Astrocyte of the cerebellum (primary cell): ENCODE measurements at regions not wholly inside any gene's neighbourhood (a gene's known extent, or its start where the extent isn't known, plus 50 kb on each side); places are given as distances from the start of the nearest gene placed in this dataset.

Experiments
- DNase-seq: peaks from one replicate; pipeline ENCODE4 v3.0.0-alpha.2; 2011; ENCODE audit warnings: low read depth
- H3K4me3 ChIP-seq: 2 replicates; pipeline ENCODE4 v1.5.1; 2011; ENCODE audit warnings: mild to moderate bottlenecking, low read depth, low read length, moderate library complexity
- in situ Hi-C: cut with HindIII; loops from 2 replicates; pipeline ENCODE4 v1.10.0; 2017; ENCODE audit warnings: low sequenced_read_pairs
- TF ChIP-seq, protein P1 (sequence below): IDR thresholded peaks from 2 replicates; pipeline ENCODE4 v1.5.1; 2012; ENCODE audit warnings: low read length, low read depth, moderate library complexity, mild to moderate bottlenecking; ENCODE audit errors: missing control alignments

DNA sequence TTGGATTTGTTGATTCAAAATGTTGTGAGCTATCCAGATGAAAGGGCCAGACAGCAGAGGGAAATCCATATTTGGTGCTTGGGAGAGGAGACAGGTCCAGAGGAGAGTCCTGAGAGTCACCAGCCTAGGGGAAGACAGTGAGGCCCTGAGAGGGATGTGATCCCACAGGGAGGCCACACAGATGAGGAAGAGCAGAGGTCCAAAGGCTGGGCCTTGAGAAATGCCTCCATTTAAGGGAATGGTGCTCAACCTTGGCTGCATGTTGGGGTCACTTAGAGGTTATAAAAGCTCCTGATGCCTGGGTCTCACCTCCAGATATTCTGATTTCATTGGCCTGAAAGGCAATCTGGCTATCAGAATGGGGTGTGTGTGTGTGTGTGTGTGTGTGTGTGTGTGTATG is 194.9 kb downstream of the UTP18 start:
- DNase-seq: no peak
- in situ Hi-C loops: no loop called here
- TF ChIP-seq, protein P1, sequence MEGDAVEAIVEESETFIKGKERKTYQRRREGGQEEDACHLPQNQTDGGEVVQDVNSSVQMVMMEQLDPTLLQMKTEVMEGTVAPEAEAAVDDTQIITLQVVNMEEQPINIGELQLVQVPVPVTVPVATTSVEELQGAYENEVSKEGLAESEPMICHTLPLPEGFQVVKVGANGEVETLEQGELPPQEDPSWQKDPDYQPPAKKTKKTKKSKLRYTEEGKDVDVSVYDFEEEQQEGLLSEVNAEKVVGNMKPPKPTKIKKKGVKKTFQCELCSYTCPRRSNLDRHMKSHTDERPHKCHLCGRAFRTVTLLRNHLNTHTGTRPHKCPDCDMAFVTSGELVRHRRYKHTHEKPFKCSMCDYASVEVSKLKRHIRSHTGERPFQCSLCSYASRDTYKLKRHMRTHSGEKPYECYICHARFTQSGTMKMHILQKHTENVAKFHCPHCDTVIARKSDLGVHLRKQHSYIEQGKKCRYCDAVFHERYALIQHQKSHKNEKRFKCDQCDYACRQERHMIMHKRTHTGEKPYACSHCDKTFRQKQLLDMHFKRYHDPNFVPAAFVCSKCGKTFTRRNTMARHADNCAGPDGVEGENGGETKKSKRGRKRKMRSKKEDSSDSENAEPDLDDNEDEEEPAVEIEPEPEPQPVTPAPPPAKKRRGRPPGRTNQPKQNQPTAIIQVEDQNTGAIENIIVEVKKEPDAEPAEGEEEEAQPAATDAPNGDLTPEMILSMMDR: no peak
- H3K4me3 ChIP-seq: no peak overlapping the region

DNA sequence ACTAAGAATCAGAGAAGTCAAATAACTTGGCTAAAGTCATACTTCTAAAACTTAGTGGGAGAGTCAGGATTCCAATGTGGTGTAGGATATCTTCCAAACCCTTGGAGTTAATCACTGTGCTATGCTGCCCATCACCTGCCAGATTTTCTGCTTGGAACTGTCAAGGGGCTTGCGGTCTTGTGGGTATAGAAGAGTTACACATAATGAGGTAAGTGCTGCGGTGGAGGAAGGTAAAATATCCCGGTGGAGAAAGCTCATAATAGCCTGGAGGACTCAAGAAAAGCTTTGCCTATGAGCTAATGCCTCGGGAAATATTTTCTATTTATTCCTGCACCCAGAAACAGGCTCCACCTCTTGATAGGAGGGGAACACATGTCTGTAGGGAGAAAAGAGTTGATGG is 195.6 kb downstream of the UTP18 start:
- no peak overlapping the region for H3K4me3 ChIP-seq
- TF ChIP-seq, protein P1: no peak
- DNase-seq: no peak
- in situ Hi-C loops: no loop called here

DNA sequence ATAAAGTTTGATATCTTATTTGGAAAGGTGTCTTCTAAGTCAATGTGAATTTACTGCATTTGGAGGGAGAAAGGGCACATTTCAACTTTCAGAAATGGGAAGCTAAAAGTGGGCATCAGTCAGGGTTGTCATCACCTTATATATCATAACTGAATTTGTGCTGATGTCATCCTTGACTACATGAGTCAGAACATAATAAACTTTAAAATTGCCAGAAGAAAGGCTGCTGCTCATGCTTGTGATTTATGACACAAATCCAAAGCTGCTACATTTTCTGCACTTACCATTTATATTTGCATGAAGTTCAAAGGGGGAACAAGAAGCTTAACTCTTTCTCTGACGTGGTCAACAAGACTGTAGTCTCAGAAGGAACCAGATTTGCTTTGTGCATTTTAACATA is 196.6 kb downstream of the UTP18 start:
- in situ Hi-C loops: no loop called here
- TF ChIP-seq, protein P1: no peak
- no peak overlapping the region for H3K4me3 ChIP-seq
- no peak for DNase-seq

DNA sequence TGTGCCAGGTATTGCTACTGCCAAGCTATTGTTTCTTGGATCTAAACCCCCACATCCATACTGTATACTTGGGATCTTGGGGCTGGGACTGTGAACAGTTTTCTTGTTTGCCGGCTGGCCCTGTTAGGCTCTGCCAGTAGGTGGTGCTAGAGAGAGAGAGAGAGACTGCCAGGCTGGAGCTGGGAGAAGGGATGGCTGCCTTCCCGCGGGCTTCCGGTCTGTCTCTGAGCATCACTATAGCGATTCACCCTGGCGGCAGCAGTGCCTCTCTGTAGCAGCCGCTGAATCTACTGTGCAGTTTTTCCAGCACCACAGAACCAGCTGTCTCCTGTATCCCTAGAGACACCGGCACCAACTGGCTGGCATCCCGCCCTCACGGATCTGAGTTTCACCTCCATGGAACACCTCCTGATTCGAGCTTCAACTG is 201.2 kb downstream of the UTP18 start:
- TF ChIP-seq, protein P1: peak; percentile 74
- DNase-seq: no peak
- in situ Hi-C loops: no loop called here
- H3K4me3 ChIP-seq: no peak overlapping the region

DNA sequence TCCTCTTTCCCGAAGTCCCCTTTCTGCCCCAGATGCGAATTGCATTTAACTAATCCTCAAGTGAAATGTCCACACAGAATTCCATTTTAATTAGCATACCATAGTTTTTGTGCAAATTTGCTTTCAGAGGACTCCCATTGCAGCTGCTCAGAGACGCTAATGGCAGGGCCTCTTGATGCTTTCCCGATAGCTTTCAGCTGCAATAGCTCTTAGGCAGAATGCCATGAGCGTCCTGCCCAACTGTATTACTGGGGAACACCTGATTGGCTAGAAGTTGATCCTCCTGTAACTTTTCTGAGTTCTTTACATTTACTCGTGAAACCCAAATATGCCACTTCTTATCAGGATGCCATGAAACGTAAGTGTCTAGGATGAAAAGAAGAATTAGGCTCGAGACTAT is 203.0 kb downstream of the UTP18 start:
- no peak for DNase-seq
- TF ChIP-seq, protein P1: no peak
- in situ Hi-C loops: no loop called here
- no peak overlapping the region for H3K4me3 ChIP-seq

DNA sequence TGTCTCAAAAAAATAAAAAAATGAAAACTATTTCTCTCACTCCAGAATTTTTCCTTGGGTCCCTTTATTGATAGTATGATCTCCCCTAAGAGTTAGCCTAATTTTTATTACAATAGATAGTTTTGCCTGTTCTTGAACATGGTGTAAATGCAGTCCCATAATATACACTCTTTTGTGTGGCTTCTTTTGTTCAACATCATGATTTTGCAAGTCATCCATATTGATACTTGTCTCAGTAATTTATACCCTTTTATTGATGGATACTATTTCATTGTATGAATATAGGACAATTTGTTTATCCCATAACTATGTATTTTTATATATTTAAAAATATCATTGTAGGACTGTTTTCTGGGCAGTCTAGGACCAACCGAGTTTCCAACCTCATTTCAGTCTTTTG is 207.0 kb downstream of the UTP18 start:
- TF ChIP-seq, protein P1: no peak
- no peak overlapping the region for H3K4me3 ChIP-seq
- in situ Hi-C loops: loop anchor here (5.0 kb wide), 1 partner anchor 50 kb away; no protein-coding TSS in a partner anchor
- no peak for DNase-seq

GRCh38 chr17:51472670-51473205 is 212.4 kb downstream of the UTP18 start:
- no peak overlapping the region for H3K4me3 ChIP-seq
- in situ Hi-C loops: no loop called here
- TF ChIP-seq, protein P1: no peak
- DNase-seq: no peak
